ENCODE measurements at regions not wholly inside any gene's neighbourhood (a gene's known extent, or its start where the extent isn't known, plus 50 kb on each side); places are given as distances from the start of the nearest gene placed in this dataset.
"Not testable (repeated sequence)": the region's sequence is repeated elsewhere in the genome, so short reads cannot be mapped to it uniquely, and the experiment has no call there.

GRCh38 chr12:84495711-84496110 lies 416.9 kb downstream of the SLC6A15 start:
- no peak for DNase-seq (ENCODE audit: low read depth)

- no peak for DNase-seq (ENCODE audit: low read depth)
These were observed 420.2 kb downstream of the SLC6A15 start for GRCh38 chr12:84492351-84492883.

GRCh38 chr12:84484798-84485197 lies 427.8 kb downstream of the SLC6A15 start:
- DNase-seq (ENCODE audit: low read depth): no peak

- DNase-seq (ENCODE audit: low read depth): no peak
These were observed 431.8 kb downstream of the SLC6A15 start for GRCh38 chr12:84480803-84481202.

- no peak for DNase-seq (ENCODE audit: low read depth)
These were observed 442.2 kb downstream of the SLC6A15 start for GRCh38 chr12:84470361-84470760.

GRCh38 chr12:84464616-84465015 lies 448.0 kb downstream of the SLC6A15 start:
- no peak for DNase-seq (ENCODE audit: low read depth)

GRCh38 chr12:84463741-84464495 lies 448.7 kb downstream of the SLC6A15 start:
- no peak for DNase-seq (ENCODE audit: low read depth)

GRCh38 chr12:84455598-84455997 lies 457.0 kb downstream of the SLC6A15 start:
- DNase-seq (ENCODE audit: low read depth): no peak

GRCh38 chr12:84446478-84446877 lies 466.1 kb downstream of the SLC6A15 start:
- not testable (repeated sequence) for DNase-seq (ENCODE audit: low read depth)

- DNase-seq (ENCODE audit: low read depth): no peak
These were observed 476.5 kb downstream of the SLC6A15 start for GRCh38 chr12:84436134-84436533.

- no peak for DNase-seq (ENCODE audit: low read depth)
These were observed 476.9 kb downstream of the SLC6A15 start for GRCh38 chr12:84435682-84436081.

- no peak for DNase-seq (ENCODE audit: low read depth)
These were observed 490.3 kb downstream of the SLC6A15 start for GRCh38 chr12:84422340-84422739.

- no peak for DNase-seq (ENCODE audit: low read depth)
These were observed 491.5 kb downstream of the SLC6A15 start for GRCh38 chr12:84421103-84421502.

GRCh38 chr12:84416626-84417025 lies 496.0 kb downstream of the SLC6A15 start:
- DNase-seq (ENCODE audit: low read depth): no peak

GRCh38 chr12:84415946-84416345 lies 496.7 kb downstream of the SLC6A15 start:
- no peak for DNase-seq (ENCODE audit: low read depth)

- no peak for DNase-seq (ENCODE audit: low read depth)
These were observed 498.9 kb downstream of the SLC6A15 start for GRCh38 chr12:84413656-84414055.

GRCh38 chr12:84412226-84412625 lies 500.4 kb downstream of the SLC6A15 start:
- no peak for DNase-seq (ENCODE audit: low read depth)

- DNase-seq (ENCODE audit: low read depth): no peak
These were observed 501.6 kb downstream of the SLC6A15 start for GRCh38 chr12:84411031-84411430.

- no peak for DNase-seq (ENCODE audit: low read depth)
These were observed 503.7 kb downstream of the SLC6A15 start for GRCh38 chr12:84408936-84409335.

GRCh38 chr12:84406720-84407119 lies 505.9 kb downstream of the SLC6A15 start:
- DNase-seq (ENCODE audit: low read depth): not testable (repeated sequence)

GRCh38 chr12:84397846-84398245 lies 514.8 kb downstream of the SLC6A15 start:
- no peak for DNase-seq (ENCODE audit: low read depth)

- DNase-seq (ENCODE audit: low read depth): no peak
These were observed 515.3 kb downstream of the SLC6A15 start for GRCh38 chr12:84397263-84397662.

GRCh38 chr12:84391176-84391575 lies 521.4 kb downstream of the SLC6A15 start:
- DNase-seq (ENCODE audit: low read depth): not testable (repeated sequence)

- no peak for DNase-seq (ENCODE audit: low read depth)
These were observed 528.2 kb downstream of the SLC6A15 start for GRCh38 chr12:84384384-84384783.

Data from activated T-cell treated with anti-CD3 and anti-CD28 coated beads for 48 hours (primary cell).